HCT116 (cell line): ENCODE measurements at regions not wholly inside any gene's neighbourhood (a gene's known extent, or its start where the extent isn't known, plus 50 kb on each side); places are given as distances from the start of the nearest gene placed in this dataset.

Source experiments
- CTCF ChIP-seq, 3 experiments: fragments of 200-600 bp in 1 of 3; sonication (generic) in 1 of 3; IDR thresholded peaks in 2 of 3; conservative IDR thresholded peaks in 1 of 3; 2 replicates each; pipeline ENCODE4 v1.5.1; 2012 to 2017; ENCODE audit warnings: low read depth in 2 of 3, low read length in 2 of 3, antibody characterized with exemption in 1 of 3, borderline replicate concordance in 1 of 3, control low read depth in 1 of 3, mild to moderate bottlenecking in 1 of 3, mixed read lengths in 1 of 3, mixed run types in 1 of 3, moderate library complexity in 1 of 3; ENCODE audit not compliant: insufficient read depth in 1 of 3
- EGR1 ChIP-seq: IDR thresholded peaks from 2 replicates; pipeline ENCODE4 v1.6.1; 2012; ENCODE audit warnings: low read depth
- EZH2 ChIP-seq: fragments of 200-600 bp; sonication (generic); IDR thresholded peaks from 2 replicates; pipeline ENCODE4 v1.6.1; 2017; ENCODE audit warnings: antibody characterized with exemption, mixed run types
- MAX ChIP-seq: IDR thresholded peaks from 2 replicates; pipeline ENCODE4 v1.6.1; 2012
- POLR2A ChIP-seq: IDR thresholded peaks from 2 replicates; pipeline ENCODE4 v1.7.0; 2011; ENCODE audit warnings: borderline replicate concordance; ENCODE audit not compliant: insufficient read depth, insufficient read length; ENCODE audit errors: extremely low read depth
- POLR2AphosphoS5 ChIP-seq: IDR thresholded peaks from 2 replicates; pipeline ENCODE4 v1.6.1; 2011; ENCODE audit warnings: mild to moderate bottlenecking, low read depth, low read length, moderate library complexity
- RAD21 ChIP-seq: IDR thresholded peaks from 2 replicates; pipeline ENCODE4 v1.6.1; 2012; ENCODE audit warnings: low read depth, mild to moderate bottlenecking
- REST ChIP-seq: IDR thresholded peaks from 2 replicates; pipeline ENCODE4 v1.6.1; 2012; ENCODE audit warnings: low read depth
- SRF ChIP-seq: IDR thresholded peaks from 2 replicates; pipeline ENCODE4 v1.6.1; 2012; ENCODE audit warnings: low read depth
- TCF7L2 ChIP-seq: IDR thresholded peaks from 2 replicates; pipeline ENCODE4 v1.7.0; 2011; ENCODE audit warnings: borderline replicate concordance, inconsistent platforms; ENCODE audit not compliant: insufficient read depth, insufficient read length; ENCODE audit errors: extremely low read depth
- YY1 ChIP-seq: IDR thresholded peaks from 2 replicates; pipeline ENCODE4 v1.6.1; 2011; ENCODE audit warnings: low read length, low read depth, moderate library complexity, mild to moderate bottlenecking; ENCODE audit not compliant: insufficient replicate concordance; ENCODE audit errors: extremely low read depth
- ZFX ChIP-seq: fragments of 450-650 bp; IDR thresholded peaks from 2 replicates; pipeline ENCODE4 v1.6.1; 2017
- ZNF274 ChIP-seq: fragments of 200-500 bp; sonication (Bioruptor generic); IDR thresholded peaks from 2 replicates; pipeline ENCODE4 v1.6.1; 2014; ENCODE audit warnings: mild to moderate bottlenecking, low read depth, low read length, inconsistent platforms

- TF ChIP-seq TCF7L2 = no peak
- TF ChIP-seq EGR1 = no peak
- no peak for TF ChIP-seq ZFX
- no peak for TF ChIP-seq CTCF (IDR thresholded peaks at IDR 0.05 in 2 of 3, conservative IDR thresholded peaks at IDR 0.05 in 1 of 3; ENCODE audit: borderline replicate concordance in 1 of 3, insufficient read depth in 1 of 3, low read depth in 2 of 3, low read length in 2 of 3)
- TF ChIP-seq SRF = no peak
- TF ChIP-seq POLR2A = no peak
- no peak for TF ChIP-seq REST
- TF ChIP-seq POLR2AphosphoS5 = no peak
- no peak for TF ChIP-seq ZNF274
- TF ChIP-seq YY1 = no peak
- no peak for TF ChIP-seq EZH2
- TF ChIP-seq MAX = no peak
- no peak for TF ChIP-seq RAD21
Measured at GRCh38 chrX:7346021-7346420, 198.1 kb upstream of the PUDP start.
